ENCODE measurements at regions not wholly inside any gene's neighbourhood (a gene's known extent, or its start where the extent isn't known, plus 50 kb on each side); places are given as distances from the start of the nearest gene placed in this dataset.

DNA sequence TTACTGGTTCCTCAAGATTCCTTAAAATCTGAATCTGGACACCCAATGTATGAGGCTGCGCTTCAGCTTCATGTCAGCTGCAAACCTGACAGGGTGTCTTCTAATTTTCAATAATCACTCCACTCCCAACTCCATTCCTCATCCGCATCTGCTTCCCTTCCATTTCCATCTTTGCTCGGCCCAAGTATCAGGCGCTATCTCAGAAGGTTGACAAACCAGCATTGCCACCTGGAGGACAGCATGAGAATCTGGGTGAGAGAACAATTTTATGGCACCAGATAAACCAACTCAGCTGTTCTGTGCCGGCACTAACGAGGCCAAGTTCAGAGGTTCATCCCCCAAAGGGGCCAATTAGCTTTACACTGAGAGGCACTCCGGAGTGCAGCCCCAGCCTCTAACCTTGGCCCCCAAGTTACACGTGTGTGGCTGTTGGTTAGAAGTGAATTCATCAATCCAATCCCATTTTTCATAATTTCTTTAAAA lies 79.1 kb upstream of the LMO2 start:
- TF ChIP-seq, protein P1, sequence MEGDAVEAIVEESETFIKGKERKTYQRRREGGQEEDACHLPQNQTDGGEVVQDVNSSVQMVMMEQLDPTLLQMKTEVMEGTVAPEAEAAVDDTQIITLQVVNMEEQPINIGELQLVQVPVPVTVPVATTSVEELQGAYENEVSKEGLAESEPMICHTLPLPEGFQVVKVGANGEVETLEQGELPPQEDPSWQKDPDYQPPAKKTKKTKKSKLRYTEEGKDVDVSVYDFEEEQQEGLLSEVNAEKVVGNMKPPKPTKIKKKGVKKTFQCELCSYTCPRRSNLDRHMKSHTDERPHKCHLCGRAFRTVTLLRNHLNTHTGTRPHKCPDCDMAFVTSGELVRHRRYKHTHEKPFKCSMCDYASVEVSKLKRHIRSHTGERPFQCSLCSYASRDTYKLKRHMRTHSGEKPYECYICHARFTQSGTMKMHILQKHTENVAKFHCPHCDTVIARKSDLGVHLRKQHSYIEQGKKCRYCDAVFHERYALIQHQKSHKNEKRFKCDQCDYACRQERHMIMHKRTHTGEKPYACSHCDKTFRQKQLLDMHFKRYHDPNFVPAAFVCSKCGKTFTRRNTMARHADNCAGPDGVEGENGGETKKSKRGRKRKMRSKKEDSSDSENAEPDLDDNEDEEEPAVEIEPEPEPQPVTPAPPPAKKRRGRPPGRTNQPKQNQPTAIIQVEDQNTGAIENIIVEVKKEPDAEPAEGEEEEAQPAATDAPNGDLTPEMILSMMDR (IDR thresholded peaks at IDR 0.05; ENCODE audit: insufficient read depth, low read length, missing control alignments): peak; percentile 69
- CTCF ChIA-PET: interaction anchor here (0.6 to 14.9 kb wide), 27 partner anchors 8 to 228 kb away, joined by 3 to 261 read pairs (median 6); no protein-coding TSS in a partner anchor

DNA sequence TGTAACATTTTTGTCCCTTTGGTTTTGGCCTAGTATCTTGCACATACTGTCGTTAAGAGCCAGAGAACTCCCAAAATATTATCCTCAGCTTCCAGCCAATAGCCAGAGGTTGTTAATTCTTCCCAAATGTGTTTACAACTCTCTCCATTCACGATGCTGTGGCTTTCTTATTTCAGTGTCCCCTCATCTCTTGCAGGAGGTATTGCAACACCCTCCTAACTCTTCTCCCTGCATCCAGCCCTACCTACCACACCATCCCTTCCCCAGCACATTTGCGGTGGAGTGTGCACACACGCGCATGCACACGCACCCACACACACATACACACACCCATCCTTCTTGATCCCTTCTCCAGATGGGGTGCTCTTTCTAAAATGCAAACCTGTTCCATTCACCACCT lies 75.6 kb upstream of the LMO2 start:
- TF ChIP-seq, protein P1 (IDR thresholded peaks at IDR 0.05; ENCODE audit: insufficient read depth, low read length, missing control alignments): no peak
- CTCF ChIA-PET: interaction anchor here (0.6 to 14.9 kb wide), 3 partner anchors 21 to 530 kb away, joined by 3 to 261 read pairs (median 33); no protein-coding TSS in a partner anchor
- no peak overlapping the region for H3K4me3 ChIP-seq (ENCODE audit: low read depth, low read length)
- POLR2A ChIA-PET: no interaction called here
- DNase-seq (ENCODE audit: low read depth, low spot score): no peak

More for the DNA sequence above, 79.1 kb upstream of the LMO2 start:
- POLR2A ChIA-PET: no interaction called here
- no peak overlapping the region for H3K4me3 ChIP-seq (ENCODE audit: low read depth, low read length)
- no peak for DNase-seq (ENCODE audit: low read depth, low spot score)

DNA sequence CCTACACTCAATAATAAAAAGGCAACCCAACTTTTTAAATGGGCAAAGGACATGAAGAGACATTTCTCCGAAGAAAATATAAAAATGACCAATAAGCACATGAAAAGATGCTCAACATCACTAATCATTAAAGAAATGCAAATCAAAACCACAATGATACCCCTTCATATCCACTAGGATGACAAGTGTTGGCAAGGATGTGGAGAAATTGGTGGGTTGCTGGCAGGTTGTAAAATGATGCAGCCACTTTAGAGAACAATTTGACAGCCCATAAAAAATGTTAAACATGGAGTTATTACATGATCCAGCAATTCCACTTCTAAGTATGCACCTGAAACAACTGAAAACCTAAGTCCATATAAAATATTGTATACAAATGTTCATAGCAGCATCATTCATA lies 73.2 kb upstream of the LMO2 start:
- H3K4me3 ChIP-seq (ENCODE audit: low read depth, low read length): no peak overlapping the region
- ChIA-PET CTCF (interaction anchor here (1.2 to 14.9 kb wide), 2 partner anchors 105 to 158 kb away, joined by 3 to 261 read pairs; no protein-coding TSS in a partner anchor), POLR2A (no interaction called here)
- TF ChIP-seq, protein P1 (IDR thresholded peaks at IDR 0.05; ENCODE audit: insufficient read depth, low read length, missing control alignments): no peak
- no peak for DNase-seq (ENCODE audit: low read depth, low spot score)

DNA sequence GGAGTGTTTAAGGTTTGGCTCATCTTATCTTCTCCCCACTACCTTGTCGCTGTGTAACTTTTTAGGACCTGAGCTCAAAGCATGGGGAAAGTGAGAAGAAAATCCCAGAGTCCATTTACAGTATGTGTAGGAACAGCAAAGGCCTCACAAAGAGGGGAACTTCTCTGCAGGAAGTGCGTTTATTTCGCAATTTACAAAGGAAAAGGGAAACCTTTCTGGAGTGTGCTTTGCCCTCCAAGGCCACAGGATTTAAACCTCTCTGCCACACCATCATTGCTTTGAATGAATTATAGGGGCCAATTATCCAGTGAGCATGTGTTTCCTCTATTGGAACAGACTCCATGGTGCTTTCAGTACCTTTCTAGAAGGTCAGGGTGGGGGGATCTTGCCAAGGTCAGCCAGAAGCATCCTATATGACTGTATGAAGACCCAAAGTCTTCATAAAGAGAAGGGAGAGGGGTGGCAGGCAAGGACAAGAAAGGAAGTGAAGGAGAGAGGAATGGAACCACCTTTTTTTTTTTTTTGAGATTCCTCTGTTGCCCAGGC lies 68.1 kb upstream of the LMO2 start:
- H3K4me3 ChIP-seq (ENCODE audit: low read depth, low read length): no peak overlapping the region
- no peak for DNase-seq (ENCODE audit: low read depth, low spot score)
- TF ChIP-seq, protein P1 (IDR thresholded peaks at IDR 0.05; ENCODE audit: insufficient read depth, low read length, missing control alignments): no peak
- ChIA-PET CTCF (interaction anchor here (1.4 to 3.9 kb wide), 2 partner anchors 102 to 125 kb away, joined by 3 to 19 read pairs; no protein-coding TSS in a partner anchor), POLR2A (no interaction called here)

DNA sequence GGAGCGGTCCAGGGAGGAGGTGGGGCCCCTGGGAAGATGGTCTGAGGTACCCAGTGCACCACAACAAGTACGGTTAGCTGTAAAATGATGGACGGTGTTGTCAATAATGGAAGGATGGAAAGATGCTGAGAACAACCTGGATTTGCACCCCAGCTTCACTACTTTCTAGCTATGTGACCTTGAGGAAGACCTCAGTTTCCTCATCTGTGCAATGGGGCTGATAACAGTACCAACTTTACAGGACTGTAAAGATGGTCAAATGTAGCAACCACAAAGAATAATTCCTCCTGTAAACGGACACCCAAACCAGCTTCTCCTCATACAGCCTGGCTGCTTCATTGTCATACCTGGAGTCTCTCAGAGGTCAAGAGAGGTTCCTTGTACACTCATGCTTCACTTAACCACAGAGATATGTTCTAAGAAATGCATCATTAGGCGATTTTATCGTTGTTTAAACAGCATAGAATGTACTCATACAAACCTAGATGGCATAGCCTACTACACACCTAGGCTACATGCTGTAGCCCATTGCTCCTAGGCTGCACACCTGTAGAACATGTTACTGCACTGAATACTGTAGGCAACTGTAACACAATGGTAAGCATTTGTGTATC lies 65.5 kb upstream of the LMO2 start:
- CTCF ChIA-PET: interaction anchor here (1.0 kb wide), 1 partner anchor 13 kb away, joined by 3 read pairs; no protein-coding TSS in a partner anchor
- TF ChIP-seq, protein P1 (IDR thresholded peaks at IDR 0.05; ENCODE audit: insufficient read depth, low read length, missing control alignments): no peak
- H3K4me3 ChIP-seq (ENCODE audit: low read depth, low read length): no peak overlapping the region
- no peak for DNase-seq (ENCODE audit: low read depth, low spot score)
- POLR2A ChIA-PET: no interaction called here

DNA sequence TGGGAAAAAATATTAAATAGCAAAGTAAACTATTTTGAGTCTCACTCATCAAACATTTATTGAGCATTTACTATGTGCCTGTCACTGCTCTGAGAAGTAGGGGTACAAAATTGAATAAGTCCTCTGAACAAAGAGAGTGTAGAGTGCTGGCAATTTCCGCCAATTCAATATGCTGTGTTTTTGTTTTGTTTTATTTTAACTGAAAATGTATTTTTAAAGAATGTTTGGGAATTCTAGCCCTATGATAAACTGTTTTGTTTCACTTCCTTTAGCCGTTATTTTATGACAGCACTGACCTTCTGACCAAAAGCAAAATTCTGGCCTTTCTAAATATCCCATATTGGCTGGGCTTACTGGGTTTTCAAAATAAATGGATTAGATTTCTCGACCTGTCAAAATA lies 64.7 kb upstream of the LMO2 start:
- TF ChIP-seq, protein P1 (IDR thresholded peaks at IDR 0.05; ENCODE audit: insufficient read depth, low read length, missing control alignments): no peak
- no peak overlapping the region for H3K4me3 ChIP-seq (ENCODE audit: low read depth, low read length)
- DNase-seq (ENCODE audit: low read depth, low spot score): no peak
- ChIA-PET CTCF (interaction anchor here (1.0 kb wide), 1 partner anchor 14 kb away, joined by 3 read pairs; no protein-coding TSS in a partner anchor), POLR2A (no interaction called here)
